ENCODE measurements at regions not wholly inside any gene's neighbourhood (a gene's known extent, or its start where the extent isn't known, plus 50 kb on each side); places are given as distances from the start of the nearest gene placed in this dataset.

DNA sequence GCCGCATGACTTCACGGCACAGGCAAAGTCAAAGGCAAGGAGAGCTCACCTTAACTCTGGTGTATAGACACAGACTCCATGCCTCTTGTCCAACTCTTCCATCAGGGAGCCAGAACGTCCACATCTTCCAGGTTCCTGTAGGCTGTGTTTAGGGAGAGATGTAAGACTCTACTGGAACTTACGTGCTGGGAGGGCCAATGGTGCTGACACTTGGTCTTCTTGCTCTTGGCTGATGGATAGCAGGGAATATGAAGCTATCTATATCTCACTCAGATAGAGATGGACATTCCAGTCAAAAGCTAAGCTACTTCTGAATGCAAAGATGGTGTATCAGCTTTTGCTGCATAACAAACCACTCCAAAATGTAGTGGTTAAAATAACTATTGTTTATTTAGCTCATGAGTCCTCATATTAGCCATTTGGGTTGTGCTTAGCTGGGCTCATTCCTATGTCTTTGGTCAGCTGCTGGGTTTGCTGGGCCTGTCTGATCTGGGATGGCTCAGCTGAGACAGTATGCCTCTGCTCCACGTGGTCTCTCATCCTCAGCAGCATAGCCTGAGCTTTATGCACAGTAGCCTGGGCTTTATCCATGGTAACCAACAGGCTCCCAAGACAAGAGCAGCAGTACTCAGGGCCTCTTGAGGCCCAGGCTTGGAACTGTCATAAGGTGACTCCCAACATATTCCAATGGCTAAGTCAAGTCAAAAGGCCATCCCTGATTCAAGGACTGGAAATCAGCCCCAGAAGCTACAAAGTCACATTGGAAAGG is 111.6 kb downstream of the SNX5 start (continued):
- TF ChIP-seq BCL6 (CRISPR knock-in tag; IDR thresholded peaks at IDR 0.05) (no peak), ZNF761 (CRISPR knock-in tag; conservative IDR thresholded peaks at IDR 0.05) (0 out of 2 replicates have a peak, but pooled peaks have one; percentile 16), GTF3A (CRISPR knock-in tag; conservative IDR thresholded peaks at IDR 0.05) (no peak), ZNF17 (CRISPR knock-in tag; IDR thresholded peaks at IDR 0.05) (no peak), DMAP1 (CRISPR knock-in tag; IDR thresholded peaks at IDR 0.05) (no peak), TRIM24 (CRISPR knock-in tag; IDR thresholded peaks at IDR 0.05) (no peak), HIVEP1 (CRISPR knock-in tag; IDR thresholded peaks at IDR 0.05) (no peak), EHMT2 (IDR thresholded peaks at IDR 0.05; ENCODE audit: borderline replicate concordance, low read depth, low read length) (peak; percentile 52; the same call in 1 of the 2 replicates), NCOA2 (CRISPR knock-in tag; IDR thresholded peaks at IDR 0.05) (no peak), REPIN1 (CRISPR knock-in tag; IDR thresholded peaks at IDR 0.05; ENCODE audit: borderline replicate concordance, low read depth) (0 out of 2 replicates have a peak, but pooled peaks have one; percentile 33), ZNF562 (CRISPR knock-in tag; IDR thresholded peaks at IDR 0.05; ENCODE audit: borderline replicate concordance) (no peak), KMT2B (CRISPR knock-in tag; IDR thresholded peaks at IDR 0.05) (no peak), SNRNP70 (IDR thresholded peaks at IDR 0.05; ENCODE audit: low read depth, low read length) (no peak), HNF4A (CRISPR knock-in tag; IDR thresholded peaks at IDR 0.05) (no peak), GLI4 (CRISPR knock-in tag; IDR thresholded peaks at IDR 0.05; ENCODE audit: borderline replicate concordance) (peak; percentile 71; the same call in 1 of the 2 replicates), MYNN (CRISPR knock-in tag; IDR thresholded peaks at IDR 0.05; ENCODE audit: low read depth) (no peak), ZNF776 (CRISPR knock-in tag; IDR thresholded peaks at IDR 0.05) (no peak), GATAD2A (CRISPR knock-in tag; IDR thresholded peaks at IDR 0.05) (no peak), ZNF30 (CRISPR knock-in tag; IDR thresholded peaks at IDR 0.05) (0 out of 2 replicates have a peak, but pooled peaks have one; percentile 20), ZNF768 (CRISPR knock-in tag; IDR thresholded peaks at IDR 0.05) (no peak), ZNF660 (CRISPR knock-in tag; IDR thresholded peaks at IDR 0.05; ENCODE audit: borderline replicate concordance, low read depth) (no peak), ZNF678 (CRISPR knock-in tag; IDR thresholded peaks at IDR 0.05) (0 out of 2 replicates have a peak, but pooled peaks have one; percentile 9), KDM2A (CRISPR knock-in tag; IDR thresholded peaks at IDR 0.05; ENCODE audit: borderline replicate concordance, low read depth) (no peak)
- TF ChIP-seq, protein P1, sequence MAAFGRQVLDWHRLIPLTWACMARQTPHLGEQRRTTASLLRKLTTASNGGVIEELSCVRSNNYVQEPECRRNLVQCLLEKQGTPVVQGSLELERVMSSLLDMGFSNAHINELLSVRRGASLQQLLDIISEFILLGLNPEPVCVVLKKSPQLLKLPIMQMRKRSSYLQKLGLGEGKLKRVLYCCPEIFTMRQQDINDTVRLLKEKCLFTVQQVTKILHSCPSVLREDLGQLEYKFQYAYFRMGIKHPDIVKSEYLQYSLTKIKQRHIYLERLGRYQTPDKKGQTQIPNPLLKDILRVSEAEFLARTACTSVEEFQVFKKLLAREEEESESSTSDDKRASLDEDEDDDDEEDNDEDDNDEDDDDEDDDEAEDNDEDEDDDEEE (CRISPR knock-in tag; IDR thresholded peaks at IDR 0.05), result peak; percentile 47; the same call in 1 of the 2 replicates
- TF ChIP-seq, protein P2, sequence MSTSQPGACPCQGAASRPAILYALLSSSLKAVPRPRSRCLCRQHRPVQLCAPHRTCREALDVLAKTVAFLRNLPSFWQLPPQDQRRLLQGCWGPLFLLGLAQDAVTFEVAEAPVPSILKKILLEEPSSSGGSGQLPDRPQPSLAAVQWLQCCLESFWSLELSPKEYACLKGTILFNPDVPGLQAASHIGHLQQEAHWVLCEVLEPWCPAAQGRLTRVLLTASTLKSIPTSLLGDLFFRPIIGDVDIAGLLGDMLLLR (CRISPR knock-in tag; IDR thresholded peaks at IDR 0.05), result 0 out of 2 replicates have a peak, but pooled peaks have one; percentile 39
- TF ChIP-seq, protein P3, sequence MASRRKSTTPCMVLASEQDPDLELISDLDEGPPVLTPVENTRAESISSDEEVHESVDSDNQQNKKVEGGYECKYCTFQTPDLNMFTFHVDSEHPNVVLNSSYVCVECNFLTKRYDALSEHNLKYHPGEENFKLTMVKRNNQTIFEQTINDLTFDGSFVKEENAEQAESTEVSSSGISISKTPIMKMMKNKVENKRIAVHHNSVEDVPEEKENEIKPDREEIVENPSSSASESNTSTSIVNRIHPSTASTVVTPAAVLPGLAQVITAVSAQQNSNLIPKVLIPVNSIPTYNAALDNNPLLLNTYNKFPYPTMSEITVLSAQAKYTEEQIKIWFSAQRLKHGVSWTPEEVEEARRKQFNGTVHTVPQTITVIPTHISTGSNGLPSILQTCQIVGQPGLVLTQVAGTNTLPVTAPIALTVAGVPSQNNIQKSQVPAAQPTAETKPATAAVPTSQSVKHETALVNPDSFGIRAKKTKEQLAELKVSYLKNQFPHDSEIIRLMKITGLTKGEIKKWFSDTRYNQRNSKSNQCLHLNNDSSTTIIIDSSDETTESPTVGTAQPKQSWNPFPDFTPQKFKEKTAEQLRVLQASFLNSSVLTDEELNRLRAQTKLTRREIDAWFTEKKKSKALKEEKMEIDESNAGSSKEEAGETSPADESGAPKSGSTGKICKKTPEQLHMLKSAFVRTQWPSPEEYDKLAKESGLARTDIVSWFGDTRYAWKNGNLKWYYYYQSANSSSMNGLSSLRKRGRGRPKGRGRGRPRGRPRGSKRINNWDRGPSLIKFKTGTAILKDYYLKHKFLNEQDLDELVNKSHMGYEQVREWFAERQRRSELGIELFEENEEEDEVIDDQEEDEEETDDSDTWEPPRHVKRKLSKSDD (CRISPR knock-in tag; IDR thresholded peaks at IDR 0.05; ENCODE audit: low read depth), result 0 out of 2 replicates have a peak, but pooled peaks have one; percentile 25
- TF ChIP-seq, protein P4, sequence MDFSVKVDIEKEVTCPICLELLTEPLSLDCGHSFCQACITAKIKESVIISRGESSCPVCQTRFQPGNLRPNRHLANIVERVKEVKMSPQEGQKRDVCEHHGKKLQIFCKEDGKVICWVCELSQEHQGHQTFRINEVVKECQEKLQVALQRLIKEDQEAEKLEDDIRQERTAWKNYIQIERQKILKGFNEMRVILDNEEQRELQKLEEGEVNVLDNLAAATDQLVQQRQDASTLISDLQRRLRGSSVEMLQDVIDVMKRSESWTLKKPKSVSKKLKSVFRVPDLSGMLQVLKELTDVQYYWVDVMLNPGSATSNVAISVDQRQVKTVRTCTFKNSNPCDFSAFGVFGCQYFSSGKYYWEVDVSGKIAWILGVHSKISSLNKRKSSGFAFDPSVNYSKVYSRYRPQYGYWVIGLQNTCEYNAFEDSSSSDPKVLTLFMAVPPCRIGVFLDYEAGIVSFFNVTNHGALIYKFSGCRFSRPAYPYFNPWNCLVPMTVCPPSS (IDR thresholded peaks at IDR 0.05), result no peak

All from HepG2 (cell line).